ENCODE measurements at regions not wholly inside any gene's neighbourhood (a gene's known extent, or its start where the extent isn't known, plus 50 kb on each side); places are given as distances from the start of the nearest gene placed in this dataset.

GRCh38 chr7:20005081-20005480, 212.1 kb downstream of the MACC1 start:
- Mint-ChIP-seq H3K9me3 (peaks cover 5% of the 10 kb centered on the region), H3K4me3 (no peak overlapping the region), H3K27ac (no peak overlapping the region), H3K36me3 (ENCODE audit: low read depth) (no peaks in the 10 kb centered on the region), H3K4me1 (ENCODE audit: low read depth) (no peaks in the 10 kb centered on the region), H3K27me3 (no peaks in the 10 kb centered on the region)
- Histone ChIP-seq H3K4me1 (ENCODE audit: insufficient read depth, low read length) (no peaks in the 10 kb centered on the region), H3K27ac (ENCODE audit: low read depth in 1 of 2, low read length in 2 of 2) (no peak overlapping the region), H3K36me3 (ENCODE audit: insufficient read depth, low read length) (no peaks in the 10 kb centered on the region), H3K27me3 (ENCODE audit: control insufficient read depth in 1 of 2, insufficient read depth in 2 of 2, low read length in 2 of 2) (no peaks in the 10 kb centered on the region), H3K4me3 (ENCODE audit: low read length) (no peak overlapping the region), H3K9me3 (ENCODE audit: control insufficient read depth in 1 of 2, insufficient read depth in 1 of 2, low read length in 2 of 2) (peaks cover 0 to 3% of the 10 kb centered on the region in 2 experiments)
- CTCF ChIA-PET: no interaction called here
- no peak for DNase-seq
- intact Hi-C loops (cut with DNase I, micrococcal nuclease): no loop called here
- POLR2A ChIA-PET: no interaction called here
- ATAC-seq (ENCODE audit: poor library complexity): no peak
- TF ChIP-seq, protein P1, sequence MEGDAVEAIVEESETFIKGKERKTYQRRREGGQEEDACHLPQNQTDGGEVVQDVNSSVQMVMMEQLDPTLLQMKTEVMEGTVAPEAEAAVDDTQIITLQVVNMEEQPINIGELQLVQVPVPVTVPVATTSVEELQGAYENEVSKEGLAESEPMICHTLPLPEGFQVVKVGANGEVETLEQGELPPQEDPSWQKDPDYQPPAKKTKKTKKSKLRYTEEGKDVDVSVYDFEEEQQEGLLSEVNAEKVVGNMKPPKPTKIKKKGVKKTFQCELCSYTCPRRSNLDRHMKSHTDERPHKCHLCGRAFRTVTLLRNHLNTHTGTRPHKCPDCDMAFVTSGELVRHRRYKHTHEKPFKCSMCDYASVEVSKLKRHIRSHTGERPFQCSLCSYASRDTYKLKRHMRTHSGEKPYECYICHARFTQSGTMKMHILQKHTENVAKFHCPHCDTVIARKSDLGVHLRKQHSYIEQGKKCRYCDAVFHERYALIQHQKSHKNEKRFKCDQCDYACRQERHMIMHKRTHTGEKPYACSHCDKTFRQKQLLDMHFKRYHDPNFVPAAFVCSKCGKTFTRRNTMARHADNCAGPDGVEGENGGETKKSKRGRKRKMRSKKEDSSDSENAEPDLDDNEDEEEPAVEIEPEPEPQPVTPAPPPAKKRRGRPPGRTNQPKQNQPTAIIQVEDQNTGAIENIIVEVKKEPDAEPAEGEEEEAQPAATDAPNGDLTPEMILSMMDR (IDR thresholded peaks at IDR 0.05): no peak

DNA sequence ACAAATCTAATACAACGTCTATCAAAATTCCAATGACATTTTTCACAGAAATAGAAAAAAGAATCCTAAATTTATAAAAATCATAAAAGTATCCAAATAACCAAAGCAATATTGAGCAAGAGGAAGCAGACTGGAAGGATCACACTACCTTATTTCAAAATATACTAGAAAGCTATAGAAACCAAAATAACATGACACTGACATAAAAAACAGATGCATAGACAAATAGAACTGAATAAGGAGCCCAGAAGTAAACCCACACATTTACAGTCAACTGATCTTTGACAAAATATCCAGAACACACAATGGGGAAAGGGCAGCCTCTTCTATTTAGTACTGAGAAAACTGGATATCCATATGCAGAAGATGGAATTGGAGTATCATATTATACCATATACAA, 217.5 kb downstream of the MACC1 start:
- POLR2A ChIA-PET: no interaction called here
- H3K27me3 ChIP-seq (ENCODE audit: control insufficient read depth in 1 of 2, insufficient read depth in 2 of 2, low read length in 2 of 2): no peaks in the 10 kb centered on the region
- intact Hi-C loops (cut with DNase I, micrococcal nuclease): no loop called here

GRCh38 chr7:19991936-19992335, 218.5 kb upstream of the TMEM196 start:
- ATAC-seq (ENCODE audit: poor library complexity): no peak
- Histone ChIP-seq H3K27ac (ENCODE audit: low read depth in 1 of 2, low read length in 2 of 2) (no peak overlapping the region), H3K27me3 (ENCODE audit: control insufficient read depth in 1 of 2, insufficient read depth in 2 of 2, low read length in 2 of 2) (no peaks in the 10 kb centered on the region), H3K9me3 (ENCODE audit: control insufficient read depth in 1 of 2, insufficient read depth in 1 of 2, low read length in 2 of 2) (no peaks in the 10 kb centered on the region), H3K4me1 (ENCODE audit: insufficient read depth, low read length) (no peaks in the 10 kb centered on the region), H3K4me3 (ENCODE audit: low read length) (no peak overlapping the region), H3K36me3 (ENCODE audit: insufficient read depth, low read length) (no peaks in the 10 kb centered on the region)
- TF ChIP-seq, protein P1 (IDR thresholded peaks at IDR 0.05): no peak
- POLR2A ChIA-PET: no interaction called here
- no peaks in the 10 kb centered on the region for H3K36me3 Mint-ChIP-seq (ENCODE audit: low read depth)
- CTCF ChIA-PET: no interaction called here
- no peaks in the 10 kb centered on the region for H3K9me3 Mint-ChIP-seq
- H3K27me3 Mint-ChIP-seq: no peaks in the 10 kb centered on the region
- no peak overlapping the region for H3K4me3 Mint-ChIP-seq
- H3K27ac Mint-ChIP-seq: no peak overlapping the region
- DNase-seq: no peak
- intact Hi-C loops (cut with DNase I, micrococcal nuclease): no loop called here
- H3K4me1 Mint-ChIP-seq (ENCODE audit: low read depth): no peaks in the 10 kb centered on the region

More for the DNA sequence above, 217.5 kb downstream of the MACC1 start:
- no peaks in the 10 kb centered on the region for H3K36me3 Mint-ChIP-seq (ENCODE audit: low read depth)
- TF ChIP-seq, protein P1 (IDR thresholded peaks at IDR 0.05): no peak
- no peaks in the 10 kb centered on the region for H3K4me1 Mint-ChIP-seq (ENCODE audit: low read depth)
- no peaks in the 10 kb centered on the region for H3K27me3 Mint-ChIP-seq
- H3K36me3 ChIP-seq (ENCODE audit: insufficient read depth, low read length): no peaks in the 10 kb centered on the region
- no peak overlapping the region for H3K4me3 ChIP-seq (ENCODE audit: low read length)
- CTCF ChIA-PET: no interaction called here
- H3K9me3 ChIP-seq (ENCODE audit: control insufficient read depth in 1 of 2, insufficient read depth in 1 of 2, low read length in 2 of 2): no peaks in the 10 kb centered on the region
- H3K9me3 Mint-ChIP-seq: peaks cover 2% of the 10 kb centered on the region
- no peak for DNase-seq
- H3K4me3 Mint-ChIP-seq: no peak overlapping the region
- no peaks in the 10 kb centered on the region for H3K4me1 ChIP-seq (ENCODE audit: insufficient read depth, low read length)
- no peak overlapping the region for H3K27ac ChIP-seq (ENCODE audit: low read depth in 1 of 2, low read length in 2 of 2)
- no peak overlapping the region for H3K27ac Mint-ChIP-seq
- ATAC-seq (ENCODE audit: poor library complexity): no peak

Data from CD4-positive, alpha-beta T cell (primary cell).